SKM-1 (cell line): ENCODE measurements at regions not wholly inside any gene's neighbourhood (a gene's known extent, or its start where the extent isn't known, plus 50 kb on each side); places are given as distances from the start of the nearest gene placed in this dataset.
"Not testable (repeated sequence)": the region's sequence is repeated elsewhere in the genome, so short reads cannot be mapped to it uniquely, and the experiment has no call there.

Source experiments
- DNase-seq: peaks from one replicate; lab custom pipeline; 2025; ENCODE audit not compliant: unreplicated experiment; lab: John Stamatoyannopoulos, UW

- DNase-seq: no peak
Observed at GRCh38 chr1:193416226-193417024, 230.0 kb upstream of the B3GALT2 start.

GRCh38 chr1:193415256-193415655, 228.8 kb upstream of the B3GALT2 start:
- DNase-seq: no peak

- DNase-seq: no peak
Observed at GRCh38 chr1:193413376-193413775, 227.0 kb upstream of the B3GALT2 start.

GRCh38 chr1:193412748-193413147, 226.3 kb upstream of the B3GALT2 start:
- no peak for DNase-seq

GRCh38 chr1:193411714-193412113, 225.3 kb upstream of the B3GALT2 start:
- no peak for DNase-seq

GRCh38 chr1:193411215-193411614, 224.8 kb upstream of the B3GALT2 start:
- DNase-seq: no peak

- DNase-seq: no peak
Observed at GRCh38 chr1:193408782-193409293, 222.4 kb upstream of the B3GALT2 start.

- DNase-seq: peak; percentile 53
Observed at GRCh38 chr1:193406901-193407300, 220.5 kb upstream of the B3GALT2 start.

- DNase-seq: no peak
Observed at GRCh38 chr1:193404236-193404635, 217.8 kb upstream of the B3GALT2 start.

GRCh38 chr1:193402977-193403376, 216.6 kb upstream of the B3GALT2 start:
- DNase-seq: no peak

- DNase-seq: no peak
Observed at GRCh38 chr1:193402037-193402436, 215.6 kb upstream of the B3GALT2 start.

- DNase-seq: no peak
Observed at GRCh38 chr1:193394336-193394735, 207.9 kb upstream of the B3GALT2 start.

GRCh38 chr1:193392686-193393085, 206.3 kb upstream of the B3GALT2 start:
- no peak for DNase-seq

- DNase-seq: no peak
Observed at GRCh38 chr1:193388683-193389082, 202.3 kb upstream of the B3GALT2 start.

GRCh38 chr1:193388165-193388564, 201.8 kb upstream of the B3GALT2 start:
- no peak for DNase-seq

- no peak for DNase-seq
Observed at GRCh38 chr1:193387406-193387805, 201.0 kb upstream of the B3GALT2 start.

- DNase-seq: not testable (repeated sequence)
Observed at GRCh38 chr1:193378451-193378850, 192.0 kb upstream of the B3GALT2 start.

GRCh38 chr1:193377472-193377871, 191.1 kb upstream of the B3GALT2 start:
- DNase-seq: no peak

- DNase-seq: no peak
Observed at GRCh38 chr1:193372553-193372952, 186.1 kb upstream of the B3GALT2 start.

GRCh38 chr1:193368302-193368701, 181.9 kb upstream of the B3GALT2 start:
- no peak for DNase-seq

- DNase-seq: no peak
Observed at GRCh38 chr1:193367863-193368262, 181.4 kb upstream of the B3GALT2 start.

- DNase-seq: no peak
Observed at GRCh38 chr1:193366764-193367507, 180.5 kb upstream of the B3GALT2 start.
